GM12878 (cell line): ENCODE measurements at regions not wholly inside any gene's neighbourhood (a gene's known extent, or its start where the extent isn't known, plus 50 kb on each side); places are given as distances from the start of the nearest gene placed in this dataset.

Experiments
- ATAC-seq: fragments of 200-7000 bp; cut with Tn5 transposase; 3 replicates; pipeline ENCODE4 v1.9.1; 2020; ENCODE audit warnings: mild to moderate bottlenecking, moderate library complexity
- BruUV-seq: library from RNA; stranded (reverse); fragments of 400-500 nt; replicated peaks from 2 replicates; lab custom pipeline; 2021; lab: Mats Ljungman, UMichigan
- CTCF ChIA-PET: fragments of 300-600 bp; sonication (Branson Sonifier 250); formaldehyde crosslinking; extraction: SDS; loops from one replicate; lab custom pipeline; 2021; ENCODE audit warnings: inconsistent platforms; lab: Yijun Ruan, JAX
- POLR2A ChIA-PET: fragments of 350-600 bp; formaldehyde crosslinking; extraction: SDS; loops from one replicate; lab custom pipeline; 2021; ENCODE audit warnings: inconsistent platforms; lab: Charles Lee
- RAD21 ChIA-PET: fragments of 300-600 bp; sonication (Branson Sonifier 250); formaldehyde crosslinking; loops from one replicate; lab custom pipeline; 2023; ENCODE audit warnings: antibody characterized with exemption; ENCODE audit not compliant: unreplicated experiment; lab: Charles Lee
- SMC1A ChIA-PET: fragments of 300-600 bp; sonication (Branson Sonifier 250); formaldehyde crosslinking; loops from one replicate; lab custom pipeline; 2023; ENCODE audit not compliant: unreplicated experiment, uncharacterized antibody; lab: Charles Lee
- DNase-seq: peaks from one replicate; pipeline ENCODE4 v3.0.0-alpha.2; 2011; ENCODE audit warnings: low read depth, low spot score
- FAIRE-seq: peaks from 3 replicates; lab custom pipeline; 2011; peaks lifted over from hg19 to GRCh38; lab: Jason Lieb, UNC
- H2AFZ ChIP-seq: 2 replicates; pipeline ENCODE4 v1.6.0; 2011; ENCODE audit warnings: low read depth, low read length, control low read depth; ENCODE audit not compliant: control insufficient read depth
- H3K27ac ChIP-seq: 2 replicates; pipeline ENCODE4 v1.5.1; 2011; ENCODE audit warnings: control low read depth; ENCODE audit not compliant: control insufficient read depth, insufficient read depth
- H3K27me3 ChIP-seq, 2 experiments: replicated peaks in 1 of 2; 2 replicates each; pipeline versions ENCODE4 v1.6.0 to v1.6.1; 2011; ENCODE audit warnings: low read length in 1 of 2; ENCODE audit not compliant: control insufficient read depth in 2 of 2, insufficient read depth in 2 of 2
- H3K36me3 ChIP-seq, 2 experiments: 2 replicates each; pipeline ENCODE4 v1.5.1; 2011; ENCODE audit warnings: low read length in 1 of 2; ENCODE audit not compliant: control insufficient read depth in 2 of 2, insufficient read depth in 2 of 2
- H3K4me1 ChIP-seq: 2 replicates; pipeline ENCODE4 v1.6.1; 2011; ENCODE audit warnings: mild to moderate bottlenecking, low read length, moderate library complexity, mixed read lengths; ENCODE audit not compliant: control insufficient read depth, insufficient read depth
- H3K4me2 ChIP-seq: 2 replicates; pipeline ENCODE4 v1.6.0; 2011; ENCODE audit warnings: control low read depth; ENCODE audit not compliant: control insufficient read depth, insufficient read depth
- H3K4me3 ChIP-seq: fragments of 200-600 bp; sonication (generic); 2 replicates; pipeline ENCODE4 v1.5.1; 2016
- H3K79me2 ChIP-seq: 2 replicates; pipeline ENCODE4 v1.6.0; 2011; ENCODE audit warnings: low read length; ENCODE audit not compliant: control insufficient read depth, insufficient read depth
- H3K9ac ChIP-seq: 2 replicates; pipeline ENCODE4 v1.8.0; 2011; ENCODE audit warnings: low read length, control low read depth, mixed read lengths; ENCODE audit not compliant: control insufficient read depth, insufficient read depth
- H3K9me3 ChIP-seq: replicated peaks from 3 replicates; pipeline ENCODE4 v1.5.1; 2011; ENCODE audit warnings: mild to moderate bottlenecking, low read length; ENCODE audit not compliant: control insufficient read depth, insufficient read depth
- H4K20me1 ChIP-seq: 2 replicates; pipeline ENCODE4 v1.6.0; 2011; ENCODE audit not compliant: control insufficient read depth, insufficient read depth
- DPF2 ChIP-seq: fragments of 450-650 bp; IDR thresholded peaks from 2 replicates; pipeline ENCODE4 v1.6.1; 2017; ENCODE audit warnings: mild to moderate bottlenecking
- FOXM1 ChIP-seq: IDR thresholded peaks from 2 replicates; pipeline ENCODE4 v1.6.1; 2012; ENCODE audit warnings: low read depth, mild to moderate bottlenecking, inconsistent platforms, low read length, moderate library complexity
- HDGF ChIP-seq: fragments of 450-650 bp; IDR thresholded peaks from 2 replicates; pipeline ENCODE4 v1.6.1; 2016; ENCODE audit warnings: antibody characterized with exemption
- LARP7 ChIP-seq: fragments of 450-650 bp; IDR thresholded peaks from 2 replicates; pipeline ENCODE4 v1.6.1; 2017; ENCODE audit warnings: mild to moderate bottlenecking
- NRF1 ChIP-seq: conservative IDR thresholded peaks from 2 replicates; pipeline ENCODE4 v1.6.1; 2011; ENCODE audit warnings: mild to moderate bottlenecking, low read depth, low read length, improper control_type of control experiment
- RAD51 ChIP-seq: fragments of 450-650 bp; IDR thresholded peaks from 2 replicates; pipeline ENCODE4 v1.6.1; 2016; ENCODE audit warnings: moderate library complexity, mild to moderate bottlenecking, inconsistent platforms
- RCOR1 ChIP-seq: conservative IDR thresholded peaks from 2 replicates; pipeline ENCODE4 v1.6.1; 2012; ENCODE audit warnings: low read depth, low read length, improper control_type of control experiment
- SUPT20H ChIP-seq: IDR thresholded peaks from 2 replicates; pipeline ENCODE4 v1.6.1; 2011; ENCODE audit warnings: low read depth, mild to moderate bottlenecking, low read length, moderate library complexity, borderline replicate concordance; ENCODE audit not compliant: control insufficient read depth
- SUZ12 ChIP-seq: fragments of 200-600 bp; sonication (generic); IDR thresholded peaks from one replicate; pipeline ENCODE4 v1.6.1; 2018; ENCODE audit warnings: antibody characterized with exemption, mild to moderate bottlenecking; ENCODE audit not compliant: unreplicated experiment
- YBX1 ChIP-seq: fragments of 450-650 bp; IDR thresholded peaks from 2 replicates; pipeline ENCODE4 v1.6.1; 2016; ENCODE audit warnings: antibody characterized with exemption
- ZNF217 ChIP-seq: fragments of 450-650 bp; IDR thresholded peaks from 2 replicates; pipeline ENCODE4 v1.6.1; 2017; ENCODE audit warnings: antibody characterized with exemption, mild to moderate bottlenecking
- ZZZ3 ChIP-seq: IDR thresholded peaks from 2 replicates; pipeline ENCODE4 v1.6.1; 2011; ENCODE audit warnings: low read depth; ENCODE audit not compliant: control insufficient read depth, insufficient read length
- WGBS: methylation state at CpG from one replicate; pipeline ENCODE4 v1.1.6; 2016; ENCODE audit warnings: low lambda C conversion rate; ENCODE audit not compliant: insufficient replicate concordance, insufficient coverage; ENCODE audit errors: missing lambda C conversion rate; 5-methylcytosine and 5-hydroxymethylcytosine counted together
- in situ Hi-C: fragments of 300-500 bp; cut with MboI; formaldehyde crosslinking; loops from 9 replicates; pipeline ENCODE4 v1.14.3; 2018; ENCODE audit warnings: mixed read lengths
- intact Hi-C: fragments of 100-400 bp; cut with micrococcal nuclease; formaldehyde crosslinking; loops from one replicate; pipeline ENCODE4 v1.14.2; 2022; ENCODE audit not compliant: unreplicated experiment
- TF ChIP-seq, protein P1 (sequence below): fragments of 150-350 bp; IDR thresholded peaks from 2 replicates; pipeline ENCODE4 v1.6.1; 2014; ENCODE audit warnings: mild to moderate bottlenecking, low read depth, low read length
- TF ChIP-seq, protein P2 (sequence below): IDR thresholded peaks from 2 replicates; pipeline ENCODE4 v1.6.1; 2011; ENCODE audit warnings: low read depth, low read length, improper control_type of control experiment, borderline replicate concordance
- TF ChIP-seq, protein P3 (sequence below): fragments of 450-650 bp; IDR thresholded peaks from 2 replicates; pipeline ENCODE4 v1.6.1; 2014; ENCODE audit warnings: mild to moderate bottlenecking
- TF ChIP-seq, protein P4 (sequence below): IDR thresholded peaks from 2 replicates; pipeline ENCODE4 v1.6.1; 2011; ENCODE audit warnings: borderline replicate concordance, low read depth, mild to moderate bottlenecking, moderate library complexity, low read length; ENCODE audit not compliant: insufficient read depth, poor library complexity, severe bottlenecking
- TF ChIP-seq, protein P5 (sequence below): fragments of 450-650 bp; IDR thresholded peaks from 2 replicates; pipeline ENCODE4 v1.6.1; 2016; ENCODE audit warnings: mild to moderate bottlenecking

DNA sequence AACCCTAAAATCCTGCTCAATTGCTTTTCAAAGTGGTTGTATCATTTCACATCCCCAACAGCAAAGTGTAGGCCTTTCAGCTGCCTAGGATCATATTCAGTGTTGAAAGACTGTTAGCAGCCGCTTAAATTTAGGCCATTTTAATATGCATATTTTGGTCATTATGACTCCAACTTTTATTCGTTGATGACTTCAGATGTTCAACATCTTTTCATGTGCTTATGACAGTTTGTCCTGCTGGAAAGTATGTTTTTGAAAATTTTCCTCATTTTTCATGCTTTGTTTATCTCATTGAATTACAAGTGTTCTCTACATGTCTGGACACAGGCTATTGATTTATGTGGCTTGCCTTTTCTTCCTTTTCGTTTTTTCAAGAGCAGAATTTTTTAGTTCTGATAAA, 244.0 kb downstream of the THBS2 start (continued):
- TF ChIP-seq YBX1 (no peak), RAD51 (no peak), FOXM1 (no peak), SUZ12 (no peak), NRF1 (no peak), SUPT20H (no peak), DPF2 (no peak), LARP7 (no peak)
- TF ChIP-seq, protein P1, sequence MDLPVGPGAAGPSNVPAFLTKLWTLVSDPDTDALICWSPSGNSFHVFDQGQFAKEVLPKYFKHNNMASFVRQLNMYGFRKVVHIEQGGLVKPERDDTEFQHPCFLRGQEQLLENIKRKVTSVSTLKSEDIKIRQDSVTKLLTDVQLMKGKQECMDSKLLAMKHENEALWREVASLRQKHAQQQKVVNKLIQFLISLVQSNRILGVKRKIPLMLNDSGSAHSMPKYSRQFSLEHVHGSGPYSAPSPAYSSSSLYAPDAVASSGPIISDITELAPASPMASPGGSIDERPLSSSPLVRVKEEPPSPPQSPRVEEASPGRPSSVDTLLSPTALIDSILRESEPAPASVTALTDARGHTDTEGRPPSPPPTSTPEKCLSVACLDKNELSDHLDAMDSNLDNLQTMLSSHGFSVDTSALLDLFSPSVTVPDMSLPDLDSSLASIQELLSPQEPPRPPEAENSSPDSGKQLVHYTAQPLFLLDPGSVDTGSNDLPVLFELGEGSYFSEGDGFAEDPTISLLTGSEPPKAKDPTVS = no peak

DNA sequence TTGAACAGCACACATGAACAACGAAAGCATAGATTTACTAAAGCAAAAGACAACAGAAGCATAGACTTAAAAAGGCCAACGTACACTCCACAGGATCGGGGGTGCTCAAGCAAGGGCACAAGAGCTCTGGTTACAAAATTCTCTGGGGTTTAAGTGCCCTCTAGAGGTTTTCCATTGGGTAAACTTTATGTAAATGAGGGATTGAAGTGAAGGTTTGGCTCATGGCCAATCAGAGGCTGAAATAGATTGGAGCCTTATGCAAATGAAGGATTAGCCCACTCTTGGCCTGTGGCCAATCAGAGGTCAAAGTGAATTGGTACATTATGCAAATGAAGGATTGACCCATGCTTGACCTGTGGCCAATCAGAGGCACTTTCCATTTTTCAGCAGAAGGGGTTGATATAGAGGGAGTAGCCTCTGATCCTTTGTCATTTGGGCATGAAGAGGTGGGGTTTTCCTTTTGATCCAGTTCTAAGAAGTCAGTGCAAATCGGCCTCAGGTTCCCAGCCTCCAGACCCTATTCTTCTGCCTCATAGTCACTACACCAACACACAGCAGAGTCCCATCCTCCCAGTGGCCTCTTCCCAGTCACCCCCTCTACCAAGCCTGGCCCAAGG, 244.9 kb downstream of the THBS2 start:
- intact Hi-C loops = no loop called here
- H3K9me3 ChIP-seq = no peaks in the 10 kb centered on the region
- H4K20me1 ChIP-seq = no peaks in the 10 kb centered on the region
- H3K27ac ChIP-seq = no peak overlapping the region
- no peak overlapping the region for H3K4me2 ChIP-seq
- RAD21 ChIA-PET = no interaction called here
- SMC1A ChIA-PET = no interaction called here
- no peak overlapping the region for H3K9ac ChIP-seq
- H3K27me3 ChIP-seq = no peaks in the 10 kb centered on the region
- no peaks in the 10 kb centered on the region for H3K4me1 ChIP-seq
- ATAC-seq (no peak), DNase-seq (no peak), FAIRE-seq (no peak)
- POLR2A ChIA-PET = no interaction called here
- CTCF ChIA-PET = no interaction called here
- no peak overlapping the region for H3K4me3 ChIP-seq
- BruUV-seq = no TSS peak
- no peaks in the 10 kb centered on the region for H3K36me3 ChIP-seq
- WGBS = 16% methylated on average over 4 of the region's 4 CpGs
- in situ Hi-C loops = no loop called here
- H3K79me2 ChIP-seq = no peaks in the 10 kb centered on the region
- H2AFZ ChIP-seq = no peak overlapping the region
- no peak for TF ChIP-seq ZNF217
- TF ChIP-seq, protein P2, sequence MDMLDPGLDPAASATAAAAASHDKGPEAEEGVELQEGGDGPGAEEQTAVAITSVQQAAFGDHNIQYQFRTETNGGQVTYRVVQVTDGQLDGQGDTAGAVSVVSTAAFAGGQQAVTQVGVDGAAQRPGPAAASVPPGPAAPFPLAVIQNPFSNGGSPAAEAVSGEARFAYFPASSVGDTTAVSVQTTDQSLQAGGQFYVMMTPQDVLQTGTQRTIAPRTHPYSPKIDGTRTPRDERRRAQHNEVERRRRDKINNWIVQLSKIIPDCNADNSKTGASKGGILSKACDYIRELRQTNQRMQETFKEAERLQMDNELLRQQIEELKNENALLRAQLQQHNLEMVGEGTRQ = no peak
- TF ChIP-seq ZZZ3 = no peak
- TF ChIP-seq, protein P3, sequence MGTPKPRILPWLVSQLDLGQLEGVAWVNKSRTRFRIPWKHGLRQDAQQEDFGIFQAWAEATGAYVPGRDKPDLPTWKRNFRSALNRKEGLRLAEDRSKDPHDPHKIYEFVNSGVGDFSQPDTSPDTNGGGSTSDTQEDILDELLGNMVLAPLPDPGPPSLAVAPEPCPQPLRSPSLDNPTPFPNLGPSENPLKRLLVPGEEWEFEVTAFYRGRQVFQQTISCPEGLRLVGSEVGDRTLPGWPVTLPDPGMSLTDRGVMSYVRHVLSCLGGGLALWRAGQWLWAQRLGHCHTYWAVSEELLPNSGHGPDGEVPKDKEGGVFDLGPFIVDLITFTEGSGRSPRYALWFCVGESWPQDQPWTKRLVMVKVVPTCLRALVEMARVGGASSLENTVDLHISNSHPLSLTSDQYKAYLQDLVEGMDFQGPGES = no peak
- TF ChIP-seq RAD51 = no peak
- TF ChIP-seq RCOR1 = no peak
- TF ChIP-seq, protein P4, sequence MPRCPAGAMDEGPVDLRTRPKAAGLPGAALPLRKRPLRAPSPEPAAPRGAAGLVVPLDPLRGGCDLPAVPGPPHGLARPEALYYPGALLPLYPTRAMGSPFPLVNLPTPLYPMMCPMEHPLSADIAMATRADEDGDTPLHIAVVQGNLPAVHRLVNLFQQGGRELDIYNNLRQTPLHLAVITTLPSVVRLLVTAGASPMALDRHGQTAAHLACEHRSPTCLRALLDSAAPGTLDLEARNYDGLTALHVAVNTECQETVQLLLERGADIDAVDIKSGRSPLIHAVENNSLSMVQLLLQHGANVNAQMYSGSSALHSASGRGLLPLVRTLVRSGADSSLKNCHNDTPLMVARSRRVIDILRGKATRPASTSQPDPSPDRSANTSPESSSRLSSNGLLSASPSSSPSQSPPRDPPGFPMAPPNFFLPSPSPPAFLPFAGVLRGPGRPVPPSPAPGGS = no peak
- TF ChIP-seq, protein P5, sequence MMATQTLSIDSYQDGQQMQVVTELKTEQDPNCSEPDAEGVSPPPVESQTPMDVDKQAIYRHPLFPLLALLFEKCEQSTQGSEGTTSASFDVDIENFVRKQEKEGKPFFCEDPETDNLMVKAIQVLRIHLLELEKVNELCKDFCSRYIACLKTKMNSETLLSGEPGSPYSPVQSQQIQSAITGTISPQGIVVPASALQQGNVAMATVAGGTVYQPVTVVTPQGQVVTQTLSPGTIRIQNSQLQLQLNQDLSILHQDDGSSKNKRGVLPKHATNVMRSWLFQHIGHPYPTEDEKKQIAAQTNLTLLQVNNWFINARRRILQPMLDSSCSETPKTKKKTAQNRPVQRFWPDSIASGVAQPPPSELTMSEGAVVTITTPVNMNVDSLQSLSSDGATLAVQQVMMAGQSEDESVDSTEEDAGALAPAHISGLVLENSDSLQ = no peak
- TF ChIP-seq HDGF = no peak
